OCI-LY3 (cell line): ENCODE measurements at regions not wholly inside any gene's neighbourhood (a gene's known extent, or its start where the extent isn't known, plus 50 kb on each side); places are given as distances from the start of the nearest gene placed in this dataset.

Experiments used
- CTCF ChIP-seq: fragments of 200-600, 300-600 bp; sonication (generic); IDR thresholded peaks from 2 replicates; pipeline ENCODE4 v1.5.1; 2014; ENCODE audit warnings: antibody characterized with exemption, low read length, low read depth
- EZH2phosphoT487 ChIP-seq: fragments of 200-600 bp; shearing (Covaris generic); IDR thresholded peaks from 2 replicates; pipeline ENCODE4 v1.6.1; 2018; ENCODE audit warnings: antibody characterized with exemption, mixed run types, low read depth

GRCh38 chr2:16293871-16294270, 353.5 kb downstream of the MYCN start:
- TF ChIP-seq CTCF: no peak
- no peak for TF ChIP-seq EZH2phosphoT487
